NCI-H748 (cell line): ENCODE measurements at regions not wholly inside any gene's neighbourhood (a gene's known extent, or its start where the extent isn't known, plus 50 kb on each side); places are given as distances from the start of the nearest gene placed in this dataset.

Experiments
- DNase-seq: peaks from one replicate; lab custom pipeline; 2025; ENCODE audit not compliant: unreplicated experiment; lab: John Stamatoyannopoulos, UW

DNA sequence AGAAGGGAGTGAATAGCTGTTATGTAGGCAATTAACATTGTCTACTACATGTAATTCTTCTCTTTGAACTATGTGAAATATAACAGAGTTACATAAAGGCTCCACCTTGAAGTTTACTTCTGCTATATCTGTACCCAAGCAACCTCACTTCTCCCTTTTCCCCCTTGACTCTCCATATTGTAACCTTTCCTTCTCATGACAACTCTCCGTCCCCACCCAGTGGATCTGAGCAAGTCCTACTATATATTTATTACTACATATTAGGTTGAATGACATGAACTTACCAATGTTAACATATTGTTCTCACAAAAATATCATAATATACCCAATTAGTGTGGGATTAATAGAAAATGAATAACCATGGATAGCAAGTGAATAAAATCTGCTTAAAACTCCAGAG is 93.2 kb upstream of the ATP8A1 start:
- peak; percentile 13 for DNase-seq

DNA sequence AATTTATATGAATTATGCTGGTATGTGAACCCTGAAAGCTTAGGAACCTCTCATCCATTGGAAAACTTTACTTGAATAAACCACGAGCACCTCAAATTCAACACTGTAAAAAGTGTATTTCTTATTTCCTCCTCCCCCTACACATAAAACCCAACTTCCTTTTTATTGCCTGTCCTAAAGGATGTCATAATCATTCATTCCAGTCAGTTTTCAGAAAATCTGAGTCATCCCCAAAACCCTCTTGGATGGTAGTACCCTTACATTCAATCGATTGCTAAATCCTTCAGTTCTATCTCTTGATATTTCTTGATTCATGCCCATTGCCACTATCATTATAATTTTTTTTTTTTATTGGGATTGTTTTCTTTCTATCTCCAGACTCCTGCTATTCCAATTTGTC is 91.1 kb upstream of the ATP8A1 start:
- DNase-seq, result no peak

DNA sequence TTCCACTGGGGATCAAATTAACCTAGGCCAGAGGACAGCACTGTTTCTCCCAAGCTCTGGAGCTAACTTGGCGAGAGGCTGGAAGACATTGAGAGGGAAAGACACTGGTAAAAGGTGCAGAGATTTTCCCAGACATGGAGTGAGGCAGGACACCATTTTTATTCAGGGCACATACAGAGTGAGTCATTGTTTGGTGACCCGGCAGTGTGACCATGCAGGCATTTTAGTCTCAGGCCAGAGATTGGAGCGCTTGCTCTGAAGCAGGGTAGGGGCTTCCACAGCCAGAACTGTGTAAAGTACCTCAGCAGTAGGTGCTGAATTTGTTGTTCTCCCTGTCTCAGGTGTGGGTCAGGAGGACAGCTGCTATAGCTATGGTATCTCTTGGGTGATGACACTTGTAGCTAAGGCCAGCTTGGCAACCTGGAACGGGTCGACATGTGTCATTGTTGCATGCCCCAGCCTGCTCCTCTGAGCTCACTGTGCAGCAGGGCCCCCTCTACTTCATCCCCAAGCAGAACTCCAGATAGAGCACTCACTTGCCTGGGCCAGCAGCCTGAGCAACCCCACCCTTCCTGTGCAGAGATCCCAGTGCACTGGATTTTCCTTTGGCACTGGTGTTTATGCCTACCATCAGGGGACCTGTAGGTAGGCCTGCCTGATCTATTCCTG is 79.8 kb upstream of the ATP8A1 start:
- no peak for DNase-seq

DNA sequence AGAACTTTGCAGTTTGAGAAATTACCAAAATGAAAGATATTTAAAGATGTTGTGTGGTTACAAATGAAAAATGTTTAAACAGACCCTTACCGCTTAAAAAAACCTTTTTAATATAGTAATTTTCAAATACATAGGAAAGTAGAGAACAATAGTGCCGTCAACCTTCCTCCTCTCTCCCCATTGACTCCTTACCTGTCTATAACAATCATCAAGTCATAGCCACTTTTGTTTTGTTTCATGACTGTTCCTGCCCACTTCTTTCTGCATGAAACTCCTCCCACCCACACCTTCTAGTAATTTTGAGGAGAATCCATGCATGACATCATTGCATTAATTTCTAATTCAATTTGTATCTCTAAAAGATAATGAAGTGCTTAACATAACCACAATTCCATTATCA is 76.5 kb upstream of the ATP8A1 start:
- DNase-seq, result no peak

DNA sequence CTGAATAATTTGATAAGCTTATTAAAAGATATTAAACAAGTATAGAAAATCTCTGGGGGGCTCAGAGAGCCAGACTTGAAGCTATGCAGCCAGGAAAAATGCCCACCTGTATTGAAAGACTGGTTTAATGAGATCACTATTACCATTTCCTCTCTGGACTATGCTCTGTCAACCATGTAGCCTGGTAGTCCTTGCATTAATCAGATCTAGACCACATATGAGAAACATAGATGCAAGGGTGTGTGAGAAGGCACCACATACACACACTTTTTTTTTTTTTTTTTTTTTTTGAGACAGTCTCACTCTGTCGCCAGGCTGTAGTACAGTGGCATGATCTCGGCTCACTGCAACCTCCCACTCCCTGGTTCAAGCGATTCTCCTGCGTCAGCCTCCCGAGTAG is 75.9 kb upstream of the ATP8A1 start:
- no peak for DNase-seq

DNA sequence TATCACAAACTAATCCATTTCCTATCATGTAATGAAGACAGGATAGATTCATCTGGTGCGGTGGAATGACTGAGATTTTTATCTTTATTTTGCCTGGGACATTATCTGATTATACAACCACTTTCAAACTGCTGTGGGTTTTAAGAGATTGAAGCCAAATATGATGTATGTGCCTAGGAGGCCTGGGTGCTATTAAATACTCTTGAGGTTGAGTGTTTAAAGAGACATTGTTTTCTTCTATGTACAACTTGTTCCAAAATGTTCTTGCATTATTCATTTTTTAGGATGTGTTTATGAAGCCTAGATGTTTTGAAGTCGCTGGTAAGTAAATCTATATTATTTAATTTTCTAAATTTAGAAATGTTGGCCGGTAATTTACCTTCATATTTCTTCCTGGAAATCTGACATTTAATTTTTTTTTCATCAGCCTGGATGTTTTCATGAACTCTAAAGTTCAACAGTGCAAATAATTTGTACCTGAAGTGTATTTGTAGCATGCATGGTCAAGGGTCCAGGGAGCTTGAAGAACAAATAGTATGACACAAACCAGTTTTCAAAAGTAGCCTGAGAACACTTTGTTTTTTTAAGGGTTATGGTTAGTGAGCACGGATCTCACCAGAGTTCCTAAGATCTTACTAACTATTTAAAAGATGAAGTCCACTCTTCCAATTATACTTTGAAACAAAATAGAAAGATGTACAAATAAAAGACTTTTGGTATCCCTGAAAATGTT is 72.8 kb upstream of the ATP8A1 start:
- DNase-seq, result no peak

DNA sequence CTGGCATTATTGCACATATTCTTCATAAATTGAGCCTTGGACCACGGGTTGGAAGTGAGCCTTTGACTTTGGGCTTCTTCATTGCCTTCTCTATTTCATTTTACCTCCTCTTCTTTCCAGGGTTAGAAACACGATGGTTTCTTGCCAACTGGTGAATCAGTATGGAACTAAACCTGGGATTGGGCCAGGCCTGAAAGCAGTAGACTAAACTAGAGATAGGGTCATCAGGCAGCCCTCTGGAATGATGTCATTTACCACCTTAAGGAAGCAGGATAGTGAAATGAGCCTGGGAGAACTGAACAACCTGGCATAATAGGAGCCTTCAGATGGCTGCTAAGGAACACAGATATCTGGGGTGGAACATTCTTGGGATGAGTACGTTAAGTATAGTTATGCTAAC is 67.5 kb upstream of the ATP8A1 start:
- DNase-seq, result no peak

DNA sequence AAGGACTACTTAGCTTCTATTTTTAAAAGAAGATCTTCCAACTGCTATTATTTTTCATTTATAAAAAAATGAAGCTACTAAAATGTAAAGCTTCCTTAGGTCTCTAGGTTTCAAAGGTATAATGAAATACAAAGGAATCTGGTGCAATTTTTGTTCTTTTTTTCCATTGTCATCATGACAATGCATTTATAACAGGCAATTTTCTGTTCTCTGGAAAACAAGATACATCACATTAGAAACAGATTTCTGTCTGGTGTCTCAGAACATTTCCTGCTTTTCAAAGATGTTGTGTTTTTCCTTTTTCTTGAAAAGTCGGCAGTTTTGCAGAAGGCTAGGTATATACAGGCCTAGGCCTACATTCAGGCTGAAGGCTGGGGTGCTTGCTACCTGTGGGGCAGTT is 63.6 kb upstream of the ATP8A1 start:
- no peak for DNase-seq

DNA sequence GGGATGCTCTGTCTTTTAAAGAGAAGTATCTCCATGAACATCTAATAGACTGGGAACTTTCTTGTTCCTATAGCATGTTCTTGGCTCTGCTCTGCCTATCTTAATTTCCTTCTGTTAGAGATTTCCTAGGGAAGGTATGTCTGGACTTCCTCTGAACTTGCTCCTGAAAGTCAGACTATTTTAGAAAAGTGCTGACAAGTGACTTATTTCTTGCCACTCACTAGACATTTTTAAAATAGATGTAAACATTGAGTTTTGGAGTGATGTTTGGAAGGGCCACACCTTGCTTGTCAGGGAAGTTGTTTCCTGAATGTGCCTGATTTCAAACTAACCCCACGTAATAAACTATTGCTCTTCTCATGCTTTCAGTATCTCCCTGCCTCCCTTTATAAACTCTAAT is 62.4 kb upstream of the ATP8A1 start:
- DNase-seq, result no peak

DNA sequence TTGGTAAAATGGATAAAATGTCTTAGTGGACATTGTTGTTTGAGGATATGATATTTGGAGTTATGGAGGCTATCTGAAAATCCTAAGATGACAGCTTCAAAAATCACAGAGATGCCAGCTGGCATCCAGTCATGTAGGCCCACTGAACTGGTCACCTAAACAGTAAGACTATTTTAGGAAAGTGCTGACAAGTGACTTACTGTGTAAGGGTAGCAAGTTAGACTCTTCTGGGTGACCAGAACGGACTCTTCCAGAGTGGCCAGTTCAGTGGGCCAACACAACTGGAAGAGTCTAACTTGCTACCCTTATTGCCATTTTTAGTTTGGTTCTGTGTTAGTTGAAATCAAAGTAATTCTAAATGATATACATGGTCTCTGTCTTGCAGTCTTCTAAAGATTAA is 61.4 kb upstream of the ATP8A1 start:
- no peak for DNase-seq

DNA sequence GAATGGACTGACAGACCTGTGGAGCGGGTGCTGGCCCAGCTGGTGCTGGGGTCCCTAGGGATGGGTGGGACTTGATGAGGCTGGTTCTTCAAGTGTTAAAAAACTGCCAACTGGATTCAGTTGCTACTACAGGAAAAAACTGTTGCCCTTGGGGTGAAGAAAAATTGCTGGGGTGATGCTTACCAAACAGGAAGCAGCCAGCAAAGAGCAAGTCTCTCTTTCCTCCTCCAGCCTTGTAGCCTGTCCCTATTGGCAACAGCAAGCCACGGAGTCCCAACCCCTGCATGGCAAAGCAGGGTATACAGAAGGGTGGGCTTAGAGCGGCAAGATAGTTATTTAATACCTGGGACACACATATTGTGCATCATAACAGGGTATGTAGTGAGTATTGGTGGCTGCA is 60.1 kb upstream of the ATP8A1 start:
- DNase-seq, result no peak

DNA sequence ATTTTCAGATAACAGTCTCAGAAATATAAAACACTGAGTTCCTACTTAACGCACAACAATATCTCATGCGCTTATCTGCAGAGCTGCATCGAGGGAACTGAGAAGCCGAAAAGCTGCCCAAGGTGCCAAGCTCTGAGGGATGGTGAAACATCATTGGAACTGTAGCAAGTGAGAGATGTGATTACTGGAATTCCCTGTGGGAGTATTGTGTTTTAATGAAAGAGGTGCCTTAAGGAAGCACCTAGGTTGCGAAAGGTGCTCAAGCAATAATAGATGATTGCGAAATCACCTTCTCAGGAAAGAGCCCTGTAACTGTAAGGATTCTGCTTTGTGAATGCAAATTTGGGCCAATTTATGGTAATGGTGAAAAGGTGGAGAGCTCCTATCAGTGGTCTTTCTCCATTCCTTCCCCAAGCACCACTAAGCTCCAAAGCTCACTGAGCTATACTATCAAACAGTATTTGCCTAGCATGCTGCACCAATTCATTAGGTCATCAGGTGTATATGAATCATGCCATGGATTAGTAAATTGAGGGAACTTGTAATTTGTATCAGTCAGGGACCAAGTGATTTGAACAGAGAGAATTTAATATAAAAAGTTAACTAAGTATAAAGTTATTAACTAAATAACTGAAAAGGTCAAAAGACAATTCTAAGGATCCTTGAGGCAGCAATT is 59.0 kb upstream of the ATP8A1 start:
- no peak for DNase-seq

DNA sequence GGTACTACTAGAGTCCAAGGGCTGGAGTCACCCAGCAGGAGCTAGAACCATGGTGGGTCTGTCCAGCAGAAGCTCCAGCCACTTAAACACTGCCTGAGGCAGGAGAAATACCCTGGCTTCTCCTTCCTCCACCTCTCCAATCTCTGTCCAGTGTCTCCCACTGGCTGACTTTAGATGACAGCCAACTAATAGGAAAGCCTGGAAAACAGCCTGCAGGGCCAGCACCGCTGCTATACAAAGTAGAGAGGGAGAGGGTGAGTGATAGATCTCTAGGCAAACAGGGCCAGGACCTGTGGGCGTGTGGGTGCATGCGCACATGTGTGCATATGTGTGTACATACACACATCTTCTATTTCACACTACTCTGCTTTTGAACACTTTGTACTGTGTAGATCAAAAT is 56.5 kb upstream of the ATP8A1 start:
- DNase-seq, result no peak

DNA sequence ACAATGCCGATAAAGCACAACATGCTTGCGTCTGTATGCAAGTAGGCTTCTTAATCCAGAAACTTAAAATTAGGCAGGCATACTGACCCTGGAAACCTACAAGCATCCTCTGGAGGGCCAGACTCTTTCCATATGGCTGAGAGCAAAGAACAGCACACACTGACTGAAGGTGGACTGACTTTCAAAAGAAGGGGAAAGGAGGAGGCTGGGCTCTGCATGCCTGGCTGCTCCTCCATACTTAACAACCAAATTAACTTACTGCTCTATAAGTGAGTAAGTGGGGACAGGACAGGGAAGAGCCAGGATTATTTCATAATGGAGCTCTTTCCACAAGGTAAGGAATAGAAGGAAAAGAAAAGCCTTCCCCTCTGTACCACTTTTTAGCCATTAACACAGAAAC is 55.9 kb upstream of the ATP8A1 start:
- no peak for DNase-seq

DNA sequence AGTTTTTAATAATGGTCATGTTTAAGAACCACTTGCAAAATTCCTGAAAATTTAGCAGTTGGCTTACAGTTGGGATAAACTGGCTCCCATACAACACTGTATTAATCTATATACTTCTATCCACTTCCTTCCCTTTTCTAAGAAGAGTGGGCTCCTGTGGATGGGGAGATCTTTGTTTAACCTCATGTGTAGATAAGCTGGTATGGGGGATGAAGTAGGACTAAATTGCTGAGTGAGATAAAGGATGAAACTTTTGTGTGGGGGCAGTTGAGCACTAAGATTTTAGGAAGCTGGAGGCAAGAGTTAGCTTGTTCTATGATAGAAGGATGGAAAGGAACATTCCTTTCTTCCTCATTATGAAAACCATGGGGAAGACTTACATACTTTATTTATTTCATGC is 54.6 kb upstream of the ATP8A1 start:
- no peak for DNase-seq

DNA sequence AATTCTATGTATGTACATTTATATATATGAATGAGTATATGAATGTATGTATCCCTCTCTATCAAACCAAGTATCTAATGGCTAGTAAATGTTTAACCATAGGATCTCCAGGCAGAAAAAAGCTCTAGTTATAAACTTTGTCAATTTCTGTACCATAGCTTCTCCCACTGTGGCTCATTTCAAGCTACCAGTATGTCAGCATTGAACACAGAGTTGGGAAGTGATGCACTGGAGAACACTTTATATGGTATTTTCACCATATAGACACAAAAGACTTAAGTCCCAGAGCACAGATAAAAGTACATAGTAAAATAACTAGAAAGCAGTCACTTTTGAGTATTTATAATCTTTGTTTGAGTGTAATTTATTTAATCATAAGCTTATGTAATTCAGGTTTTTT is 53.9 kb upstream of the ATP8A1 start:
- no peak for DNase-seq

DNA sequence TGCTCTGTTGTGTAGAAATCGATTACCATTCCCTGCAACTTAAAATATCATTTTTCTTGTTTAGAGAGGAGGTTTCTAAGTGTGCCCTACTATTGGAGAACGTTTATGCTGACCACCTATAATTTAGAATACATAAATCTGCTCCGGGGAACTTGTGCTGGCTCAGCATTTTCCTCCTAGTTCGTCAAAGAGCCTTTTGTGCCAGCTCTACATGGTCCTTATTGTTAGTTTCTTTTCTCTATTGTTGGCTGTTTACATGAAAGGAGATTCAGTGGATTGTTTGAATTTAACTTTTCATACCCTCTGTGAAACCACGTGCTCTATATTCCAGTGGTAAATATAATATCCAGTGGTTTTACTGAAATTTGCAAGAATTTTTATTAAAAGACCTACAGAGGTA is 53.4 kb upstream of the ATP8A1 start:
- peak; percentile 21 for DNase-seq

DNA sequence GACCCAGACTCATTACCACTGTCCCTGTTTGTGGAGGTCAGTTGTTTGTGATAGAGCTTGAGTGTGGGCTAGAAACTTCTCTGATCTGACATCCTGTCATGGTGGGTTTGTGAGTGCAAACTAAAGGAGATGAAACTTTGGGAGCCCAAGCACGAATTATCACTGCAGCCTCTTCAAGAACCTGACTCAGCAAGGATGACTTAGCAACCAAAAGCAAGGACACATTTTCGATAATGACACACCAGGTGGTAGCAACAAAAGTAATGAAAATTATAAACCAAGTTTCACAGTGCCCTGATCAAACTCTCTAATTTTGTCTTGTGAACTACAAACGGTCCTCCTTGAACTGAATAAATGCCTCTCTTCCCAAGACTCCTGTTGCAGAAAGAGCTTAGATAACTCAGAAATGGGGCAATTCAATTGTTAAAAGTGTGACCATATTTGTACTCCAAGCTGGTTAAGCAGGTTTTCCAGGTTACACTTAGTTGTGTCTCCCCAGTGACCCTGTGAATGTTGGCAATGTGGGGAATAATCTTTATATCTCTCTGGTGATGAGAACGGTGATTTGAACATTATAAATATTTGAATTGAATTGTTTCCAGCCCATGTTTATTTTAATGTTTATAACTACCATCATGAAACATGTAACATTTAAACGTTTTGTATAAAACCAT is 52.6 kb upstream of the ATP8A1 start:
- DNase-seq, result peak; percentile 63

DNA sequence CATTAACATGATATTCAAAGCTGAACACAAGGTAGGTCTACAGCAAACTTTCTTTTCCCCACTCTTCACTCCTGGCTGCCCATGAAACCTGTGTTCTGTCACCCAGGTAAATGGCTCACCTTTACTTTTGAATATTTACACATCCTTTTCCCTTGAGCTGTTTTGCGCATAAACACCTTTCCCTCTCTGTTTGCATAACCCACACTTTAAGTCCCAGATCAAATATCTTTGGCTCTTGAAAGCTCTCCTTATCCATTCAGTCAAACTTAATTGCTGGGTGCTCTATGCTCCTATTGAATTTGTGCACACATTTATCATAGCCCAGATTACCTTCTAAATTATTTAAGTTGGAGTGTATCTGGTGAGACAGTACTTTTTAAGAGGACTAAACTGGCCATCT is 51.7 kb upstream of the ATP8A1 start:
- DNase-seq, result peak; percentile 44
